Stimulated activated naive B cell treated with anti-CD40 and anti-IgM and Interleukin-4, amounts not matched to agents 10 μg/mL and 1 μg/mL and 100 μg/mL, for 72 hours (primary cell): ENCODE measurements at regions not wholly inside any gene's neighbourhood (a gene's known extent, or its start where the extent isn't known, plus 50 kb on each side); places are given as distances from the start of the nearest gene placed in this dataset.
"Not testable (repeated sequence)": the region's sequence is repeated elsewhere in the genome, so short reads cannot be mapped to it uniquely, and the experiment has no call there.

Source experiments
- ATAC-seq, 2 donors: fragments of 150-1000 bp; cut with Tn5 transposase; replicated peaks; 2 replicates each; pipeline ENCODE4 v1.10.0; 2021; ENCODE audit warnings: moderate library complexity in 1 of 2
- DNase-seq: peaks from one replicate; pipeline ENCODE4 v3.0.0; 2021
- H3K27ac Mint-ChIP-seq: one replicate; pipeline ENCODE4 v1.8.0; 2022; ENCODE audit warnings: mild to moderate bottlenecking, mixed read lengths
- H3K27me3 Mint-ChIP-seq, 2 donors: one replicate each; pipeline ENCODE4 v1.8.0; 2022; ENCODE audit warnings: mixed read lengths in 2 of 2
- H3K36me3 Mint-ChIP-seq, 2 donors: one replicate each; pipeline ENCODE4 v1.8.0; 2022; ENCODE audit warnings: mixed read lengths in 2 of 2, mild to moderate bottlenecking in 1 of 2
- H3K4me1 Mint-ChIP-seq, 2 donors: one replicate each; pipeline ENCODE4 v1.8.0; 2022; ENCODE audit warnings: mixed read lengths in 2 of 2, mild to moderate bottlenecking in 1 of 2
- H3K4me3 Mint-ChIP-seq, 2 donors: one replicate each; pipeline ENCODE4 v1.8.0; 2022; ENCODE audit warnings: mild to moderate bottlenecking in 2 of 2, mixed read lengths in 2 of 2, moderate library complexity in 1 of 2
- H3K9me3 Mint-ChIP-seq, 2 donors: one replicate each; pipeline ENCODE4 v1.8.0; 2022; ENCODE audit warnings: mixed read lengths in 2 of 2, mild to moderate bottlenecking in 1 of 2

GRCh38 chr2:2591542-2591940, 260.5 kb upstream of the MYT1L start:
- peaks cover 2 to 7% of the 10 kb centered on the region in 2 donors for H3K9me3 Mint-ChIP-seq
- no peak overlapping the region for H3K27ac Mint-ChIP-seq
- ATAC-seq (no peak), DNase-seq (no peak)
- H3K27me3 Mint-ChIP-seq, result peaks cover 14 to 16% of the 10 kb centered on the region in 2 donors
- no peak overlapping the region for H3K4me3 Mint-ChIP-seq
- H3K36me3 Mint-ChIP-seq, result no peaks in the 10 kb centered on the region
- H3K4me1 Mint-ChIP-seq, result no peaks in the 10 kb centered on the region

- ATAC-seq (no peak), DNase-seq (no peak)
- Mint-ChIP-seq H3K9me3 (peaks cover 4 to 7% of the 10 kb centered on the region in 2 donors), H3K4me3 (no peak overlapping the region), H3K4me1 (no peaks in the 10 kb centered on the region), H3K27me3 (peaks cover 14 to 16% of the 10 kb centered on the region in 2 donors), H3K36me3 (no peaks in the 10 kb centered on the region), H3K27ac (no peak overlapping the region)
Observed at GRCh38 chr2:2590841-2591541, 259.9 kb upstream of the MYT1L start.

GRCh38 chr2:2590141-2590540, 259.1 kb upstream of the MYT1L start:
- DNase-seq, result no peak
- Mint-ChIP-seq H3K4me1 (no peaks in the 10 kb centered on the region), H3K27me3 (peaks cover 14 to 16% of the 10 kb centered on the region in 2 donors), H3K4me3 (no peak overlapping the region), H3K9me3 (peaks cover 4 to 7% of the 10 kb centered on the region in 2 donors), H3K36me3 (no peaks in the 10 kb centered on the region), H3K27ac (no peak overlapping the region)
- no peak for ATAC-seq

- Mint-ChIP-seq H3K27ac (no peak overlapping the region), H3K27me3 (peaks cover 8 to 16% of the 10 kb centered on the region in 2 donors), H3K36me3 (no peaks in the 10 kb centered on the region), H3K4me3 (no peak overlapping the region), H3K9me3 (peaks cover 7 to 8% of the 10 kb centered on the region in 2 donors), H3K4me1 (no peaks in the 10 kb centered on the region)
- ATAC-seq, result no peak
- DNase-seq, result no peak
Observed at GRCh38 chr2:2588777-2589176, 257.7 kb upstream of the MYT1L start.

- Mint-ChIP-seq H3K4me1 (no peaks in the 10 kb centered on the region), H3K27me3 (peaks cover 6 to 7% of the 10 kb centered on the region in 2 donors), H3K9me3 (peaks cover under 1 to 8% of the 10 kb centered on the region in 2 donors), H3K36me3 (no peaks in the 10 kb centered on the region), H3K27ac (no peak overlapping the region), H3K4me3 (no peak overlapping the region)
- ATAC-seq, result no peak
- DNase-seq, result no peak
Observed at GRCh38 chr2:2587354-2587753, 256.3 kb upstream of the MYT1L start.

- no peak overlapping the region for H3K27ac Mint-ChIP-seq
- no peaks in the 10 kb centered on the region for H3K36me3 Mint-ChIP-seq
- peaks cover 0 to 8% of the 10 kb centered on the region in 2 donors for H3K9me3 Mint-ChIP-seq
- ATAC-seq, result no peak
- no peaks in the 10 kb centered on the region for H3K4me1 Mint-ChIP-seq
- no peak for DNase-seq
- H3K27me3 Mint-ChIP-seq, result peaks cover 6 to 7% of the 10 kb centered on the region in 2 donors
- no peak overlapping the region for H3K4me3 Mint-ChIP-seq
Observed at GRCh38 chr2:2586931-2587330, 255.9 kb upstream of the MYT1L start.

- Mint-ChIP-seq H3K4me3 (no peak overlapping the region), H3K27ac (no peak overlapping the region), H3K4me1 (no peaks in the 10 kb centered on the region), H3K36me3 (no peaks in the 10 kb centered on the region), H3K9me3 (peaks cover 0 to 8% of the 10 kb centered on the region in 2 donors), H3K27me3 (peaks cover 6 to 7% of the 10 kb centered on the region in 2 donors)
- DNase-seq (no peak), ATAC-seq (no peak)
Observed at GRCh38 chr2:2586068-2586776, 255.1 kb upstream of the MYT1L start.

- H3K36me3 Mint-ChIP-seq, result no peaks in the 10 kb centered on the region
- peaks cover 0 to 8% of the 10 kb centered on the region in 2 donors for H3K9me3 Mint-ChIP-seq
- H3K27ac Mint-ChIP-seq, result no peak overlapping the region
- H3K4me1 Mint-ChIP-seq, result no peaks in the 10 kb centered on the region
- ATAC-seq (no peak), DNase-seq (no peak)
- H3K27me3 Mint-ChIP-seq, result no peaks in the 10 kb centered on the region
- H3K4me3 Mint-ChIP-seq, result no peak overlapping the region
Observed at GRCh38 chr2:2582998-2583545, 252.0 kb upstream of the MYT1L start.

GRCh38 chr2:2581331-2582159, 250.5 kb upstream of the MYT1L start:
- peaks cover 0 to 3% of the 10 kb centered on the region in 2 donors for H3K27me3 Mint-ChIP-seq
- H3K4me3 Mint-ChIP-seq, result no peak overlapping the region
- H3K27ac Mint-ChIP-seq, result no peak overlapping the region
- no peaks in the 10 kb centered on the region for H3K4me1 Mint-ChIP-seq
- H3K9me3 Mint-ChIP-seq, result peaks cover 0 to 8% of the 10 kb centered on the region in 2 donors
- H3K36me3 Mint-ChIP-seq, result no peaks in the 10 kb centered on the region
- DNase-seq (no peak), ATAC-seq (no peak)

- not testable (repeated sequence) for H3K36me3 Mint-ChIP-seq, H3K9me3 Mint-ChIP-seq, H3K27ac Mint-ChIP-seq, ATAC-seq, H3K27me3 Mint-ChIP-seq, DNase-seq, H3K4me1 Mint-ChIP-seq, H3K4me3 Mint-ChIP-seq
Observed at GRCh38 chr2:2580841-2581240, 249.8 kb upstream of the MYT1L start.

GRCh38 chr2:2580341-2580740, 249.3 kb upstream of the MYT1L start:
- Mint-ChIP-seq H3K27ac (no peak overlapping the region), H3K4me3 (no peak overlapping the region), H3K9me3 (peaks cover 0 to 4% of the 10 kb centered on the region in 2 donors), H3K36me3 (no peaks in the 10 kb centered on the region), H3K4me1 (no peaks in the 10 kb centered on the region), H3K27me3 (peaks cover 0 to 3% of the 10 kb centered on the region in 2 donors)
- DNase-seq (no peak), ATAC-seq (no peak)

- H3K36me3 Mint-ChIP-seq, result no peaks in the 10 kb centered on the region
- H3K27ac Mint-ChIP-seq, result no peak overlapping the region
- H3K27me3 Mint-ChIP-seq, result peaks cover 0 to 3% of the 10 kb centered on the region in 2 donors
- DNase-seq, result no peak
- H3K9me3 Mint-ChIP-seq, result peaks cover 0 to 5% of the 10 kb centered on the region in 2 donors
- ATAC-seq, result no peak
- H3K4me3 Mint-ChIP-seq, result no peak overlapping the region
- no peaks in the 10 kb centered on the region for H3K4me1 Mint-ChIP-seq
Observed at GRCh38 chr2:2579814-2580213, 248.7 kb upstream of the MYT1L start.

GRCh38 chr2:2577407-2577831, 246.3 kb upstream of the MYT1L start:
- no peaks in the 10 kb centered on the region for H3K4me1 Mint-ChIP-seq
- H3K36me3 Mint-ChIP-seq, result no peaks in the 10 kb centered on the region
- H3K4me3 Mint-ChIP-seq, result no peak overlapping the region
- peaks cover 0 to 3% of the 10 kb centered on the region in 2 donors for H3K27me3 Mint-ChIP-seq
- DNase-seq (no peak), ATAC-seq (no peak)
- no peak overlapping the region for H3K27ac Mint-ChIP-seq
- peaks cover 0 to 1% of the 10 kb centered on the region in 2 donors for H3K9me3 Mint-ChIP-seq

GRCh38 chr2:2575870-2576386, 244.9 kb upstream of the MYT1L start:
- H3K36me3 Mint-ChIP-seq, result no peaks in the 10 kb centered on the region
- no peak overlapping the region for H3K4me3 Mint-ChIP-seq
- no peaks in the 10 kb centered on the region for H3K4me1 Mint-ChIP-seq
- H3K27me3 Mint-ChIP-seq, result peaks cover 0 to 3% of the 10 kb centered on the region in 2 donors
- H3K27ac Mint-ChIP-seq, result no peak overlapping the region
- DNase-seq, result no peak
- no peak for ATAC-seq
- peaks cover 0 to 1% of the 10 kb centered on the region in 2 donors for H3K9me3 Mint-ChIP-seq
